ENCODE measurements at regions not wholly inside any gene's neighbourhood (a gene's known extent, or its start where the extent isn't known, plus 50 kb on each side); places are given as distances from the start of the nearest gene placed in this dataset.
A peak's percentile ranks its signal among the peaks of the same experiment; 100 is the strongest.

GRCh38 chr1:91591175-91591974 lies 90.7 kb downstream of the CDC7 start:
- Histone ChIP-seq H3K27ac (ENCODE audit: low read depth, low read length) (no peak overlapping the region), H3K27me3 (ENCODE audit: control insufficient read depth in 5 of 5, insufficient read depth in 4 of 5, low read length in 5 of 5) (no peaks in the 10 kb centered on the region), H3K36me3 (ENCODE audit: control insufficient read depth in 5 of 5, insufficient read depth in 5 of 5, low read length in 5 of 5) (no peaks in the 10 kb centered on the region), H3K9me3 (ENCODE audit: control insufficient read depth in 5 of 5, low read length in 5 of 5) (no peaks in the 10 kb centered on the region), H3K4me1 (ENCODE audit: control insufficient read depth in 5 of 5, insufficient read depth in 5 of 5, low read length in 5 of 5) (peaks cover 0 to 13% (median 10%) of the 10 kb centered on the region in 5 donors), H3K9ac (ENCODE audit: low read length in 5 of 5) (no peak overlapping the region), H3K4me3 (ENCODE audit: low read depth in 1 of 5, low read length in 5 of 5) (peak overlapping the region in 3 of 5 donors; percentile 16 to 27 (median 25))

GRCh38 chr1:91592716-91593477 lies 92.2 kb downstream of the CDC7 start:
- Histone ChIP-seq H3K27me3 (ENCODE audit: control insufficient read depth in 5 of 5, insufficient read depth in 4 of 5, low read length in 5 of 5) (no peaks in the 10 kb centered on the region), H3K4me3 (ENCODE audit: low read depth in 1 of 5, low read length in 5 of 5) (no peak overlapping the region), H3K36me3 (ENCODE audit: control insufficient read depth in 5 of 5, insufficient read depth in 5 of 5, low read length in 5 of 5) (no peaks in the 10 kb centered on the region), H3K4me1 (ENCODE audit: control insufficient read depth in 5 of 5, insufficient read depth in 5 of 5, low read length in 5 of 5) (peaks cover 0 to 13% (median 10%) of the 10 kb centered on the region in 5 donors), H3K27ac (ENCODE audit: low read depth, low read length) (no peak overlapping the region), H3K9ac (ENCODE audit: low read length in 5 of 5) (no peak overlapping the region), H3K9me3 (ENCODE audit: control insufficient read depth in 5 of 5, low read length in 5 of 5) (no peaks in the 10 kb centered on the region)

GRCh38 chr1:91594383-91595055 lies 93.9 kb downstream of the CDC7 start:
- H3K36me3 ChIP-seq (ENCODE audit: control insufficient read depth in 5 of 5, insufficient read depth in 5 of 5, low read length in 5 of 5) = no peaks in the 10 kb centered on the region
- peaks cover 0 to 13% (median 10%) of the 10 kb centered on the region in 5 donors for H3K4me1 ChIP-seq (ENCODE audit: control insufficient read depth in 5 of 5, insufficient read depth in 5 of 5, low read length in 5 of 5)
- no peaks in the 10 kb centered on the region for H3K27me3 ChIP-seq (ENCODE audit: control insufficient read depth in 5 of 5, insufficient read depth in 4 of 5, low read length in 5 of 5)
- no peak overlapping the region for H3K9ac ChIP-seq (ENCODE audit: low read length in 5 of 5)
- no peaks in the 10 kb centered on the region for H3K9me3 ChIP-seq (ENCODE audit: control insufficient read depth in 5 of 5, low read length in 5 of 5)
- no peak overlapping the region for H3K4me3 ChIP-seq (ENCODE audit: low read depth in 1 of 5, low read length in 5 of 5)
- no peak overlapping the region for H3K27ac ChIP-seq (ENCODE audit: low read depth, low read length)

- Histone ChIP-seq H3K27me3 (ENCODE audit: control insufficient read depth in 5 of 5, insufficient read depth in 4 of 5, low read length in 5 of 5) (no peaks in the 10 kb centered on the region), H3K9ac (ENCODE audit: low read length in 5 of 5) (no peak overlapping the region), H3K4me1 (ENCODE audit: control insufficient read depth in 5 of 5, insufficient read depth in 5 of 5, low read length in 5 of 5) (peaks cover 0 to 6% (median 5%) of the 10 kb centered on the region in 5 donors), H3K9me3 (ENCODE audit: control insufficient read depth in 5 of 5, low read length in 5 of 5) (no peaks in the 10 kb centered on the region), H3K36me3 (ENCODE audit: control insufficient read depth in 5 of 5, insufficient read depth in 5 of 5, low read length in 5 of 5) (no peaks in the 10 kb centered on the region), H3K27ac (ENCODE audit: low read depth, low read length) (no peak overlapping the region), H3K4me3 (ENCODE audit: low read depth in 1 of 5, low read length in 5 of 5) (no peak overlapping the region)
Measured at GRCh38 chr1:91596474-91596873, 95.8 kb downstream of the CDC7 start.

- H3K4me3 ChIP-seq (ENCODE audit: low read depth in 1 of 5, low read length in 5 of 5) = no peak overlapping the region
- no peaks in the 10 kb centered on the region for H3K36me3 ChIP-seq (ENCODE audit: control insufficient read depth in 5 of 5, insufficient read depth in 5 of 5, low read length in 5 of 5)
- no peaks in the 10 kb centered on the region for H3K9me3 ChIP-seq (ENCODE audit: control insufficient read depth in 5 of 5, low read length in 5 of 5)
- H3K9ac ChIP-seq (ENCODE audit: low read length in 5 of 5) = no peak overlapping the region
- H3K27ac ChIP-seq (ENCODE audit: low read depth, low read length) = no peak overlapping the region
- no peaks in the 10 kb centered on the region for H3K27me3 ChIP-seq (ENCODE audit: control insufficient read depth in 5 of 5, insufficient read depth in 4 of 5, low read length in 5 of 5)
- H3K4me1 ChIP-seq (ENCODE audit: control insufficient read depth in 5 of 5, insufficient read depth in 5 of 5, low read length in 5 of 5) = peaks cover 0 to 3% (median 1%) of the 10 kb centered on the region in 5 donors
Measured at GRCh38 chr1:91597215-91597614, 96.6 kb downstream of the CDC7 start.

GRCh38 chr1:91600431-91601337 lies 100.0 kb downstream of the CDC7 start:
- Histone ChIP-seq H3K9me3 (ENCODE audit: control insufficient read depth in 5 of 5, low read length in 5 of 5) (no peaks in the 10 kb centered on the region), H3K36me3 (ENCODE audit: control insufficient read depth in 5 of 5, insufficient read depth in 5 of 5, low read length in 5 of 5) (no peaks in the 10 kb centered on the region), H3K27me3 (ENCODE audit: control insufficient read depth in 5 of 5, insufficient read depth in 4 of 5, low read length in 5 of 5) (no peaks in the 10 kb centered on the region), H3K4me3 (ENCODE audit: low read depth in 1 of 5, low read length in 5 of 5) (no peak overlapping the region), H3K9ac (ENCODE audit: low read length in 5 of 5) (no peak overlapping the region), H3K4me1 (ENCODE audit: control insufficient read depth in 5 of 5, insufficient read depth in 5 of 5, low read length in 5 of 5) (peaks cover 0 to 16% (median 7%) of the 10 kb centered on the region in 5 donors), H3K27ac (ENCODE audit: low read depth, low read length) (no peak overlapping the region)

- peaks cover 0 to 16% (median 7%) of the 10 kb centered on the region in 5 donors for H3K4me1 ChIP-seq (ENCODE audit: control insufficient read depth in 5 of 5, insufficient read depth in 5 of 5, low read length in 5 of 5)
- H3K36me3 ChIP-seq (ENCODE audit: control insufficient read depth in 5 of 5, insufficient read depth in 5 of 5, low read length in 5 of 5) = no peaks in the 10 kb centered on the region
- H3K4me3 ChIP-seq (ENCODE audit: low read depth in 1 of 5, low read length in 5 of 5) = no peak overlapping the region
- H3K9ac ChIP-seq (ENCODE audit: low read length in 5 of 5) = no peak overlapping the region
- no peak overlapping the region for H3K27ac ChIP-seq (ENCODE audit: low read depth, low read length)
- no peaks in the 10 kb centered on the region for H3K9me3 ChIP-seq (ENCODE audit: control insufficient read depth in 5 of 5, low read length in 5 of 5)
- H3K27me3 ChIP-seq (ENCODE audit: control insufficient read depth in 5 of 5, insufficient read depth in 4 of 5, low read length in 5 of 5) = no peaks in the 10 kb centered on the region
Measured at GRCh38 chr1:91601554-91602376, 101.1 kb downstream of the CDC7 start.

- Histone ChIP-seq H3K27me3 (ENCODE audit: control insufficient read depth in 5 of 5, insufficient read depth in 4 of 5, low read length in 5 of 5) (no peaks in the 10 kb centered on the region), H3K9me3 (ENCODE audit: control insufficient read depth in 5 of 5, low read length in 5 of 5) (no peaks in the 10 kb centered on the region), H3K36me3 (ENCODE audit: control insufficient read depth in 5 of 5, insufficient read depth in 5 of 5, low read length in 5 of 5) (no peaks in the 10 kb centered on the region), H3K4me3 (ENCODE audit: low read depth in 1 of 5, low read length in 5 of 5) (no peak overlapping the region), H3K4me1 (ENCODE audit: control insufficient read depth in 5 of 5, insufficient read depth in 5 of 5, low read length in 5 of 5) (peaks cover 0 to 16% (median 7%) of the 10 kb centered on the region in 5 donors), H3K9ac (ENCODE audit: low read length in 5 of 5) (no peak overlapping the region), H3K27ac (ENCODE audit: low read depth, low read length) (no peak overlapping the region)
Measured at GRCh38 chr1:91603409-91603808, 102.8 kb downstream of the CDC7 start.

GRCh38 chr1:91604632-91605031 lies 104.0 kb downstream of the CDC7 start:
- Histone ChIP-seq H3K9ac (ENCODE audit: low read length in 5 of 5) (no peak overlapping the region), H3K27ac (ENCODE audit: low read depth, low read length) (no peak overlapping the region), H3K4me1 (ENCODE audit: control insufficient read depth in 5 of 5, insufficient read depth in 5 of 5, low read length in 5 of 5) (peaks cover 0 to 16% (median 7%) of the 10 kb centered on the region in 5 donors), H3K9me3 (ENCODE audit: control insufficient read depth in 5 of 5, low read length in 5 of 5) (no peaks in the 10 kb centered on the region), H3K27me3 (ENCODE audit: control insufficient read depth in 5 of 5, insufficient read depth in 4 of 5, low read length in 5 of 5) (no peaks in the 10 kb centered on the region), H3K4me3 (ENCODE audit: low read depth in 1 of 5, low read length in 5 of 5) (no peak overlapping the region), H3K36me3 (ENCODE audit: control insufficient read depth in 5 of 5, insufficient read depth in 5 of 5, low read length in 5 of 5) (no peaks in the 10 kb centered on the region)

Measured in subcutaneous abdominal adipose tissue (tissue), 5 donors.